Motor neuron (in vitro differentiated cells): ENCODE measurements at regions not wholly inside any gene's neighbourhood (a gene's known extent, or its start where the extent isn't known, plus 50 kb on each side); places are given as distances from the start of the nearest gene placed in this dataset.

Experiments
- ATAC-seq, 8 experiments: fragments of 200-7000 bp; cut with Tn5 transposase; replicated peaks in 6 of 8; 2 replicates each; pipeline ENCODE4 v1.8.0; 2021; ENCODE audit warnings: mild to moderate bottlenecking in 8 of 8, moderate library complexity in 8 of 8
- H3K27ac ChIP-seq, 2 donors: fragments of 250-450 bp; sonication (Bioruptor Pico); 2 replicates each; pipeline ENCODE4 v1.9.0; 2021; ENCODE audit warnings: antibody characterized with exemption in 2 of 2, mild to moderate bottlenecking in 2 of 2, moderate library complexity in 1 of 2
- H3K4me1 ChIP-seq, 2 donors: fragments of 250-450 bp; sonication (Bioruptor Pico); replicated peaks in 1 of 2; 2 replicates each; pipeline ENCODE4 v1.6.1; 2021; ENCODE audit warnings: antibody characterized with exemption in 2 of 2, mild to moderate bottlenecking in 2 of 2, moderate library complexity in 1 of 2
- H3K4me3 ChIP-seq, 5 donors: fragments of 250-450 bp; sonication (Bioruptor Pico); 2 replicates each; pipeline ENCODE4 v1.9.0; 2021; ENCODE audit warnings: antibody characterized with exemption in 5 of 5, mild to moderate bottlenecking in 5 of 5, moderate library complexity in 4 of 5
- WGBS, 10 experiments: fragments of 450-650 bp; shearing (Covaris generic); methylation state at CpG; one replicate each; pipeline ENCODE4 v1.0.0; 2022; 5-methylcytosine and 5-hydroxymethylcytosine counted together
- in situ Hi-C, 9 experiments: fragments of 400-800 bp; cut with MboI; loops; one replicate each; pipeline ENCODE4 v1.15.0; 2021; ENCODE audit warnings: low sequenced_read_pairs in 9 of 9, low pct_unique_long_range_greater_than_20kb in 2 of 9; ENCODE audit not compliant: unreplicated experiment in 9 of 9

DNA sequence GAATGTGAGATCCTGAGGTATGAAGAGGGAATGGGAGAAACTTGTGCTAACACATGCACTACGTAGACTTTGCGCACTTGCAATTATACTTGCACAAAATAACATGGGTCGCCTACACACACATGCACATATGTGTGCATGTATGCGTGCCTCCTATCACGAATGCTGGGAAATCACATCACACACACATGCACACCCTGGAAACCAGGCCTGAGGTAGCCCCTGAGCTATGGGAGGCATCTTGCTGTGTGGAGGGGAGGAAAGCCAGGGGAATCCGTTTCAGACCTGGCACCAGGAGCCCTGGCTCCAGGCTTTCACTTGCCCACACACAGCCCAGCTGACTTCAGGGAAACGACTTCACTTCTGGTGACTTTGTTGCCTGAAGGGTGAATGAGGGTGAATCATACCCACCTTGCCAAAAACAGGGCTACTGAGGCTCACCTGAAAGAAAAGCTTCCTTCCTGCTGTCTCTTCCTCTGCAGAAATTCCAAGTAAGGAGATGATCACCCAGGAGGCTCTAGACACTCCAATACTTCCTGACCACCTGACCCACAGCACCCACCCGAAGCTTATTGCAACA is 136.0 kb upstream of the NGF start:
- in situ Hi-C loops: loop anchor here in 3 of 9 experiments (5.0 to 25.0 kb wide), 2 partner anchors 337 kb away; no protein-coding TSS in a partner anchor
- no peak overlapping the region for H3K27ac ChIP-seq
- 29 to 80% (median 70%) methylated on average over 2 to 7 of the region's 8 CpGs; no CpG with 5 or more reads in 1 of the 10 experiments for WGBS, 10 experiments
- H3K4me3 ChIP-seq: no peak overlapping the region
- H3K4me1 ChIP-seq: no peaks in the 10 kb centered on the region
- peak in 4 of 8 experiments; percentile 67 to 88 (median 71) for ATAC-seq

DNA sequence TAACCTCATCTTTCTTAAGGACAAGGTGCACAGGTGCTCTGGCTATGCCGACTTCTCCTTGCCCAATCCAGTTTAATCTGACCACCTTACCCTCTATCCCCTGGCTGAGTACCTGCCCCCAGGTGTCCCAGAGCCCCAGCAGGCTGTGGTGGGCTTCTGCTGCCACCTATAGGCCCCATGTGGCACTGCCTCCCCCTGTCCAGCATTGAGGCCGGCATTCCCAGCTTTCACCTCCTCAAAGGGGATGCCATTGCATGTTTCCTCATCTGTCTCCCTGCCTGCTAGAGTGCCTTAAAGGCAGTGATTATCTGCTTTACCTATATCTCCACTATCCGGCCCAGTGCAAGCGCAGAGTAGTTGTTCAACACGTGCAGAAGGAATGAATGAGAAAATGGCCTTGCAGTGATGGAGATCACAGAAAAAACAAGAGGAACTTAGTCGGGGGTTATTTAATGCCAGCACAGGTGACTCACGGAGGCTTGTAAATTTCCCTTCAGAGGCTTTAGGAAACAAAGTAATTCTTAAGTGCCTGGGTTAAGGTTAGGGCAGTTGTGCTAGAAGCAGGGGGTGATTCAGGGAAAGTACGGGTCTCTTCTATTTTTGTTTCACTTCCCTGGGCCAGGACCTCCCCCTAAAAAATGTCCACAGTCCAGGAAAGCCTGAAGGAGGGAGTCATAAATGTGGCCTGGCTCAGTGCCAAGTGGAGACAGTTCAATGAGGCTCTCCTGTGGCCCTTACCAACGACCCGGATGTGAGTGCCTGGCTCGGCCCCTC is 131.8 kb upstream of the NGF start:
- Histone ChIP-seq H3K27ac (no peak overlapping the region), H3K4me1 (no peaks in the 10 kb centered on the region), H3K4me3 (no peak overlapping the region)
- ATAC-seq: peak in 6 of 8 experiments; percentile 25 to 68 (median 43)
- WGBS, 10 experiments: 52 to 67% (median 60%) methylated on average over 1 to 10 of the region's 11 CpGs; no CpG with 5 or more reads in 3 of the 10 experiments
- in situ Hi-C loops: loop anchor here in 4 of 9 experiments (5.0 to 25.0 kb wide), 4 partner anchors 155 to 333 kb away; no protein-coding TSS in a partner anchor

DNA sequence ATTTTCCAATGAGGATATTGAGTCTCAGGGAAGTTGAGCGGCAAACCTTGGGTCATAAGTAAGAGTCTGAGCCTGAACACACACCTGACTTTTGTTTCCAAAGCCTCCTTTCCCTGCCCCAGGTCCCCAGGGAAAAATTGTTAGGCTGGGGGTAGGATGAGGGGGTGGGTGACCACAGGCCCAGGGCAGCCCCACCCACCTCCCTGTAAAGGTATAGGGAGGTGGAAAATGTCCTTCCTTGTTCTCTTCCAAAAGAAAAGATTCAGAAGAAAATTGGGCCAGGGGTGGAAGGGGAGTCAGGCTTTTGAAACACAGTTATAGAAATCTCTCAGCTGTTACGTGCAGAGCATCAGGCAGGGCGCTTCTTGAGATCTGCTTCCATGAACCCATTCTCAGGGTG is 129.7 kb upstream of the NGF start:
- Histone ChIP-seq H3K4me3 (no peak overlapping the region), H3K4me1 (no peaks in the 10 kb centered on the region), H3K27ac (no peak overlapping the region)
- in situ Hi-C loops: loop anchor here in 4 of 9 experiments (10.0 to 25.0 kb wide), 3 partner anchors 153 to 330 kb away; no protein-coding TSS in a partner anchor
- ATAC-seq: no peak
- WGBS, 10 experiments: 90 to 100% (median 100%) methylated on average over 1 to 3 of the region's 3 CpGs; no CpG with 5 or more reads in 5 of the 10 experiments

DNA sequence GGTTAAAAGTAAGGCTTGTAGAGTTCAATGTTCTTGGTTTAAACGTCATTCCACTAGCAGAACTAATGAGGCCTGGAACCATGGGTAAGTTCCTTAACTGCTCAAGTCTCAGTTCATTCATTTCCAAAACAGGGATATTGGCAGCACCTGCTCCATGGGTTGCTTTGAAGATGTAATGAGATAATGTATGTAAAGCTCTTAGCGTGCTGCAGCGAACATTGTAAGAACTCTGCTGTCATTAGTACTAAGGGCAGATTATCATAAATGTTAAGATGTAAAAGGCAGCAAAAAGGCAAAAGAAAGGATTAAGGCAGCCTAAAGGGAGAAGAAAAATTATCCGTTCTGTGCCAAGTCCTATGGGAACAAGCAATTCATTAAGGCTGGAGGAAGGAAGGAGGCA is 129.1 kb upstream of the NGF start:
- 57 to 89% (median 80%) methylated on average over 3 to 4 of the region's 4 CpGs for WGBS, 10 experiments
- in situ Hi-C loops: loop anchor here in 4 of 9 experiments (10.0 to 25.0 kb wide), 3 partner anchors 152 to 330 kb away; no protein-coding TSS in a partner anchor
- H3K4me3 ChIP-seq: no peak overlapping the region

DNA sequence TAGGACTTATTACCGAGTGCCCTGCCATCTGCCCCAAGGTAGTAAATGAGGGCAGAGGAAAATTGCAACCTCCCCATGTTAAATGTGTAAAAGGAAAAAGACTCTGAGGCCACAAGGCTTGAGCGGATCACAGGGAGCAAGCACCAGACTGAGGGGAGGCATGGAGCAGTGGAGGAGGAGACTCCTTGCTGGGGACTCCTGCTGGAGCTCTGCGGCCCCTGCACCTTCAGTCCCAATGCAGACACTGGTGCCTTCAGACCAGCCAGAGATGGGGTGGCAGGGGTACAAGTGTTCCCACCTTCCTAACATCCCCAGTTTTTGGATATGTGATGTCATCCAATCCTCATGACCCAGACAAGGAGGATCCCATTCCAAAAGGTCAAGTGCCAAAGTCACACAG is 128.4 kb upstream of the NGF start:
- no peak overlapping the region for H3K4me3 ChIP-seq
- H3K27ac ChIP-seq: no peak overlapping the region
- in situ Hi-C loops: loop anchor here in 4 of 9 experiments (10.0 to 25.0 kb wide), 3 partner anchors 152 to 329 kb away; no protein-coding TSS in a partner anchor
- H3K4me1 ChIP-seq: no peaks in the 10 kb centered on the region
- ATAC-seq: peak in 1 of 8 experiments; percentile 63
- 82 to 94% (median 83%) methylated on average over 2 to 3 of the region's 3 CpGs; no CpG with 5 or more reads in 7 of the 10 experiments for WGBS, 10 experiments

More for the DNA sequence above, 129.1 kb upstream of the NGF start:
- H3K4me1 ChIP-seq: no peaks in the 10 kb centered on the region
- no peak overlapping the region for H3K27ac ChIP-seq
- no peak for ATAC-seq

DNA sequence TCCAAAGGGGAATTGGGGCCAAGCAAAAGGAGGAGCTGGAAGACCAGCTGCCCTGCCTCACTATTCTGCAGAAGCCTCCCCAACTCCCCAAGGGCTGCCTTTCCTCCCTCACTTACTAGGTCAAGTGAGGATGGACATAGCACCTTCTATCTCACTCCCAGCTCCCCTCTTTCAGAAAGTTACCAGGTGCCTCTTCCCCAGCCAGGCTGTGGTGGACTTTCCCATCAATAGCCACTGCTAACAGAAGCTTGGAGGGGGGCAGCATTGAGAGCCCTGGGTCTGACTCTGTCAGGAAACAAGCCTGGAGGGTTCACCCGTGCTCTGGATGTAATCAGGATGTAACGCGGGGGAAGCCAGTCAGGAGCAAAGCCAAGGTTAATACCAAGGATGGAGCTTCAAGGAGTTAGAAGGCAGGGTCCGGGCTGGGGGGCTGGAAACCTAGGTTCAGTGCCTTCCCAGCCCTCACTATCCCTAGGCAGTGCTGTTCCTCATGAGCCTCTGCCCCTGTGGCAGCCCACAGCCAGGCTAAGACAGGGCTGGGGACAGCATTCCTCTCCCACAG is 127.8 kb upstream of the NGF start:
- Histone ChIP-seq H3K4me1 (no peaks in the 10 kb centered on the region), H3K27ac (no peak overlapping the region), H3K4me3 (no peak overlapping the region)
- in situ Hi-C loops: loop anchor here in 4 of 9 experiments (10.0 to 25.0 kb wide), 3 partner anchors 151 to 329 kb away; no protein-coding TSS in a partner anchor
- WGBS, 10 experiments: 65 to 80% (median 75%) methylated on average over 1 to 3 of the region's 4 CpGs; no CpG with 5 or more reads in 6 of the 10 experiments
- ATAC-seq: no peak

DNA sequence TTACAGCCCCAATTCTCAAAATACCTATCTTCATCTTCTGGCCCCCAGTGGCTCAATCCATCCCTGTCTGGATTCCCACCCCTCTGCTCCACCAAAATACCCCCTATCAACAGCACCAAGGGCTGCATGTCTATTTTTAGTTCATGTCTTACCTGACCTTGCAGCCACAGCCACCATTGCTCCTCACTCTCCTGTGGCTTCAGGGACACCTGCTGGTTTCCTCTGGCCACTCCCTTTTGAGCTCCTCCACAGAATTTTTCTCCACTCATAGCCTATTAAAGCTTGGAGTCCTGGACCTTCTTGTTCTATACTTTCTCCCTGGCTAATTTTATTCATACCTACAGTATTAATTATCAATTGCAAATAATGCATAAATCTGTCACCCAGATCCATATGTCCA is 125.3 kb upstream of the NGF start:
- ATAC-seq: no peak
- Histone ChIP-seq H3K4me3 (no peak overlapping the region), H3K27ac (no peak overlapping the region), H3K4me1 (no peaks in the 10 kb centered on the region)
- in situ Hi-C loops: loop anchor here in 4 of 9 experiments (10.0 to 25.0 kb wide), 3 partner anchors 149 to 326 kb away; no protein-coding TSS in a partner anchor

DNA sequence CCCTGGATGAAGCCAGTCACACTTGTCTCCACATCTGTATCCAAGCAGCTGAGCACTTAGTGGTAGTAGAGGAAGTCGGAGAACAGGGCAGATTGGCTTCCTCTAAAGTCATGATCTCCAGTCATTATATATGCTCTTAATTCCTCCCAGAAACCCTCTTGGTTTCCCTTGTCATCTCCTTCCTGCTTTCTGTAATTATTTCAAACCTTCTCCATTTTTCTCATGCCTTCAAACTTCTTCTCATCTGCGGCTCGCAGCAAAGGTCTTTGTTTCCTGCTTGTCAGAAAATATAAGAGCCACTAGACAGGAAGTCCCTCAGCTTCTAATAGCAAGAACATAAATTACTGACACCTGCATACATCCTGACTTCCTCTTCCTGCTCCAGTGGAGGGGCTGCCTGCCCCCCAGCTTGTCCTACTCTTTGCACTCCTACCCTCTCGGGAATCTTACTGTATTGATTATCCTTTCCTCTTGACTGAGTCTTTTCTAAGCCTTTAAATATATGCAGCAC is 124.6 kb upstream of the NGF start:
- no peak overlapping the region for H3K4me3 ChIP-seq
- no peaks in the 10 kb centered on the region for H3K4me1 ChIP-seq
- no peak for ATAC-seq
- H3K27ac ChIP-seq: no peak overlapping the region
- WGBS, 10 experiments: 72 to 100% (median 83%) methylated on average over 2 to 4 of the region's 4 CpGs
- in situ Hi-C loops: loop anchor here in 4 of 9 experiments (10.0 to 25.0 kb wide), 3 partner anchors 148 to 325 kb away; no protein-coding TSS in a partner anchor

DNA sequence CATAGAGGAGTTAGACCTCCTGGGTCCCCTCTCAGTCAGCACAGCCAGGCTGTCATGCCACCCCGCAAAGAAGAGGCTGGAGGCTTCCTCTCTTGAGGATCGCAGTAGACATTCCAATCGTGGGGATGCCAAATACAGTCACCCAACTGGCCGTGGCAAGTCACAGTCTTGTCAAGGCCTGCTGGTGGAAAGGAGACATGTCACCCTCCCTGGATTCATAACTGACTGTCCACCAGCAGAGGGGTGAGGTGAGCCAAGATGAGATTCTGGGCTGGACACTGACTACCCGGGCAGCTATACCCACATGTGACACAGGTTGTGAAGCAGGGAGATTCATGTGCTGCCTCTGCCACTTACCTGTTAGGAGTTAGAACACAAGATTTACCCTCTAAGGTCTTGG is 123.5 kb upstream of the NGF start:
- no peak overlapping the region for H3K27ac ChIP-seq
- in situ Hi-C loops: loop anchor here in 4 of 9 experiments (10.0 to 25.0 kb wide), 3 partner anchors 147 to 324 kb away; no protein-coding TSS in a partner anchor
- H3K4me1 ChIP-seq: peaks cover 0 to 7% of the 10 kb centered on the region in 2 donors
- no peak overlapping the region for H3K4me3 ChIP-seq
- 70 to 100% (median 80%) methylated on average over 1 to 5 of the region's 5 CpGs; no CpG with 5 or more reads in 2 of the 10 experiments for WGBS, 10 experiments
- peak in 1 of 8 experiments; percentile 17 for ATAC-seq

DNA sequence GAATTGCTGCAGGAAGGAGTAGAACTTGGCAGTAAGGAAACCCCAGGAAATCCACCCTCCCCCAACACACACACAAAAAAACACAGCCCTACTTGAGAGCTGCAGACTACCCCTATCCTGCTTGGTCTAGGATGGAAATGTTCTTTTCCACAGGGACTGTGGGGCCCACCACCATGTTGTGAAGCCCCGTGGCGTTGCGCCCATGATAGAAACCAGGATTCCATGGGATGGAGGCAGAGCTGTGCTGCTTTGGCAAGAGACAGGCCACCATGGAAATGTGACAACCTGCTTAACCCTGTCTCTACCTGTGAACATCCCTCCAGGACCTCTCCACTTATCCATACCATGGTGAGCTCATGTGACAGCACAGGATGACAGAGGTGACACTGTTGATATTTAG is 121.1 kb upstream of the NGF start:
- no peak for ATAC-seq
- in situ Hi-C loops: loop anchor here in 2 of 9 experiments (25.0 kb wide), 1 partner anchor 322 kb away; no protein-coding TSS in a partner anchor
- Histone ChIP-seq H3K27ac (no peak overlapping the region), H3K4me3 (no peak overlapping the region), H3K4me1 (peaks cover 0 to 7% of the 10 kb centered on the region in 2 donors)
- 73 to 94% (median 85%) methylated on average over 1 to 3 of the region's 3 CpGs; no CpG with 5 or more reads in 6 of the 10 experiments for WGBS, 10 experiments

DNA sequence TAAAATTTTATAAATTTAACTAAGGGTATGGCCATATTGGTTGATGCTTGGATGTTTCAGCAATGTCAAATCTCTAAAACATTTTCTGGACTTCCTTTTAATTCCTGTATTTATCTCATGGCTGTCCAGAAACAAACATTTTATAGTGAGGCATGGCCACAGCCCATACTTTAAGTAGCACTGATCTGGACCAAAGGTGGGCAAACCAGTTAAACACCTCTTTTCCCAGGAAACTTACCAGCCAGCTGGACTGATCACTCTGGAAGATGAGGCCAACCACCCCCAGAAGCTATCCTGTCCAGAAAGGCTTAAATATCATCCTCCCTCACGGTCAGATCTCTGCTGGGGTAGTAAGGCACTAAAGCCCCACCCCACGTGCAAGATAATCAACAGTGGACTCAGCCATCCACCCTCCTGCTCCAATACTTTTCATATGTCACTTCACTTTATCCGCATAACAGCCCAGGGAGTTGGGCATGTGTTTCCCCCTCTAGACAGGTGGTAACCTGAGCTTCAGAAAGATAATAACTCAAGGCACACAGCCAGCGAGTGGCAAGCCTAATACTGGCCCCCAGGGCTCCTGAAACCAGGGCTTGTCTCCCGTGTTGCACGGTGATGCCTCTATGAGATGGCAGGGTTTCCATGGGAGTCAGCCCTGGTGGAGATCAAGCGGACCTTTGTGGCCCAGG is 120.5 kb upstream of the NGF start:
- Histone ChIP-seq H3K27ac (no peak overlapping the region), H3K4me3 (no peak overlapping the region), H3K4me1 (peaks cover 0 to 7% of the 10 kb centered on the region in 2 donors)
- WGBS, 10 experiments: 43 to 79% (median 73%) methylated on average over 4 to 7 of the region's 7 CpGs; no CpG with 5 or more reads in 5 of the 10 experiments
- ATAC-seq: no peak
- in situ Hi-C loops: loop anchor here in 2 of 9 experiments (25.0 kb wide), 1 partner anchor 321 kb away; no protein-coding TSS in a partner anchor

DNA sequence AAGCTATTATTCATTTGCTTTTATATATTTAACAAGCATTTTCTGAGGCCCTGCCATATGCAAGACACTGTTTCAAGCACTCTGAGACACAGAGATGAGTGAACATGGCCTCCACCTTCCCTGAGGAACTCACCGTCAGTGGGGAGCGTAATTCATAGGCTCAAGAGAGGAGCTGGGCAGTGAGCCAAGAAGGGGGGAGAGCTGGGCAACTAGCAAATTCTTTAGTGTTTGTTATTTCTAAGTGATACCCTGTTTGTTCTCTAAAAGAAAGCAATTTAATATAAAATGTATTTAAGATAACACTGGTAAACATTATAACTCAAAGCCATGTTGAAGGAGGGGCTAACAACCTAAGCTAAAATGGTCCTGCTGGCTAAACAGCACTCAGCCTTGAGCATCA is 119.2 kb upstream of the NGF start:
- no peak overlapping the region for H3K4me3 ChIP-seq
- H3K27ac ChIP-seq: no peak overlapping the region
- peaks cover 0 to 7% of the 10 kb centered on the region in 2 donors for H3K4me1 ChIP-seq
- WGBS, 10 experiments: 56 to 100% (median 87%) methylated on average over 2 of the region's 2 CpGs; no CpG with 5 or more reads in 5 of the 10 experiments
- ATAC-seq: peak in 2 of 8 experiments; percentile 68 to 74
- in situ Hi-C loops: loop anchor here in 2 of 9 experiments (25.0 kb wide), 1 partner anchor 320 kb away; no protein-coding TSS in a partner anchor
